Esophagus muscularis mucosa (tissue), 4 donors: ENCODE measurements at regions not wholly inside any gene's neighbourhood (a gene's known extent, or its start where the extent isn't known, plus 50 kb on each side); places are given as distances from the start of the nearest gene placed in this dataset.

Experiments
- DNase-seq: peaks from one replicate; pipeline ENCODE4 v3.0.0-alpha.2; 2017; ENCODE audit errors: extremely low spot score
- H3K27ac ChIP-seq, 4 donors: fragments of 200-600 bp; sonication (generic); replicated peaks in 1 of 4; 1 replicate in 3 of 4; 2 replicates in 1 of 4; pipeline ENCODE4 v1.5.1; 2016 to 2019; ENCODE audit warnings: mild to moderate bottlenecking in 1 of 4
- H3K27me3 ChIP-seq, 4 donors: fragments of 200-600 bp; sonication (generic); one replicate each; pipeline versions ENCODE4 v1.5.1 to v1.6.0; 2016 to 2019
- H3K36me3 ChIP-seq, 4 donors: fragments of 200-600 bp; sonication (generic); one replicate each; pipeline ENCODE4 v1.5.1; 2016 to 2019
- H3K4me1 ChIP-seq, 4 donors: fragments of 200-600 bp; sonication (generic); one replicate each; pipeline ENCODE4 v1.5.1; 2016 to 2019
- H3K4me3 ChIP-seq, 4 donors: fragments of 200-600 bp; sonication (generic); 1 replicate in 2 of 4; 2 replicates in 2 of 4; pipeline ENCODE4 v1.5.1; 2016 to 2019; ENCODE audit warnings: mild to moderate bottlenecking in 4 of 4, moderate library complexity in 1 of 4
- H3K9me3 ChIP-seq, 4 donors: fragments of 200-600 bp; sonication (generic); 1 replicate in 3 of 4; 2 replicates in 1 of 4; pipeline ENCODE4 v1.5.1; 2016 to 2019
- CTCF ChIP-seq, 3 experiments: fragments of 200-600 bp in 2 of 3; fragments of 450-650 bp in 1 of 3; sonication (generic) in 2 of 3; IDR thresholded peaks; one replicate each; pipeline ENCODE4 v1.5.1; 2017 to 2019; ENCODE audit warnings: antibody characterized with exemption in 3 of 3, mild to moderate bottlenecking in 2 of 3, moderate library complexity in 1 of 3
- EP300 ChIP-seq: sonication (generic); formaldehyde crosslinking; IDR thresholded peaks from one replicate; pipeline ENCODE4 v1.6.1; 2017; ENCODE audit warnings: antibody characterized with exemption
- POLR2A ChIP-seq: fragments of 450-650 bp; IDR thresholded peaks from one replicate; pipeline ENCODE4 v1.6.1; 2017; ENCODE audit warnings: antibody characterized with exemption, moderate library complexity, mild to moderate bottlenecking, low read depth
- POLR2AphosphoS5 ChIP-seq, 2 donors: sonication (generic); formaldehyde crosslinking; IDR thresholded peaks; one replicate each; pipeline ENCODE4 v1.6.1; 2017; ENCODE audit warnings: antibody characterized with exemption in 2 of 2
- WGBS: methylation state at CpG from one replicate; pipeline ENCODE4 v1.1.5; 2018; 5-methylcytosine and 5-hydroxymethylcytosine counted together
- intact Hi-C: fragments of 100-400 bp; cut with DNase I; formaldehyde crosslinking; loops from one replicate; pipeline ENCODE4 v1.15.1; 2023

- Histone ChIP-seq H3K4me1 (peaks cover 9 to 60% (median 54%) of the 10 kb centered on the region in 4 donors), H3K4me3 (no peak overlapping the region), H3K9me3 (no peaks in the 10 kb centered on the region), H3K27ac (peak overlapping the region in 1 of 4 donors; percentile 23), H3K36me3 (no peaks in the 10 kb centered on the region), H3K27me3 (no peaks in the 10 kb centered on the region)
- no peak for TF ChIP-seq POLR2A
- no peak for TF ChIP-seq CTCF (IDR thresholded peaks at IDR 0.05)
- TF ChIP-seq EP300: no peak
- TF ChIP-seq POLR2AphosphoS5 (IDR thresholded peaks at IDR 0.05): no peak
- intact Hi-C loops: no loop called here
- DNase-seq: no peak
- WGBS: 65% methylated on average over 3 of the region's 3 CpGs
Observed at GRCh38 chr1:222923506-222923905, 108.7 kb downstream of the DISP1 start.

- Histone ChIP-seq H3K4me3 (no peak overlapping the region), H3K4me1 (peaks cover 9 to 59% (median 55%) of the 10 kb centered on the region in 4 donors), H3K27ac (peak overlapping the region in 2 of 4 donors; percentile 12 to 23), H3K36me3 (no peaks in the 10 kb centered on the region), H3K9me3 (no peaks in the 10 kb centered on the region), H3K27me3 (no peaks in the 10 kb centered on the region)
- intact Hi-C loops: no loop called here
- TF ChIP-seq EP300: no peak
- no peak for TF ChIP-seq CTCF (IDR thresholded peaks at IDR 0.05)
- TF ChIP-seq POLR2A: no peak
- TF ChIP-seq POLR2AphosphoS5 (IDR thresholded peaks at IDR 0.05): no peak
- DNase-seq: no peak
Observed at GRCh38 chr1:222924136-222924706, 109.4 kb downstream of the DISP1 start.

GRCh38 chr1:222926566-222926965 is 111.7 kb downstream of the DISP1 start:
- no peak for DNase-seq
- no peaks in the 10 kb centered on the region for H3K27me3 ChIP-seq
- WGBS: 75% methylated on average over 6 of the region's 6 CpGs
- H3K27ac ChIP-seq: no peak overlapping the region
- H3K4me1 ChIP-seq: peaks cover 9 to 72% (median 60%) of the 10 kb centered on the region in 4 donors
- H3K36me3 ChIP-seq: no peaks in the 10 kb centered on the region
- intact Hi-C loops: no loop called here
- no peaks in the 10 kb centered on the region for H3K9me3 ChIP-seq
- no peak overlapping the region for H3K4me3 ChIP-seq
- TF ChIP-seq EP300: no peak
- no peak for TF ChIP-seq CTCF (IDR thresholded peaks at IDR 0.05)
- TF ChIP-seq POLR2A: no peak
- no peak for TF ChIP-seq POLR2AphosphoS5 (IDR thresholded peaks at IDR 0.05)

GRCh38 chr1:222927031-222927430 is 112.2 kb downstream of the DISP1 start:
- intact Hi-C loops: no loop called here
- H3K27ac ChIP-seq: no peak overlapping the region

More at GRCh38 chr1:222927031-222927430, 112.2 kb downstream of the DISP1 start:
- TF ChIP-seq POLR2AphosphoS5 (IDR thresholded peaks at IDR 0.05) (no peak), CTCF (IDR thresholded peaks at IDR 0.05) (no peak), POLR2A (no peak), EP300 (no peak)
- DNase-seq: no peak
- no peak overlapping the region for H3K4me3 ChIP-seq
- no peaks in the 10 kb centered on the region for H3K36me3 ChIP-seq
- 94% methylated on average over 4 of the region's 4 CpGs for WGBS
- H3K9me3 ChIP-seq: no peaks in the 10 kb centered on the region
- H3K27me3 ChIP-seq: no peaks in the 10 kb centered on the region
- H3K4me1 ChIP-seq: peaks cover 12 to 74% (median 63%) of the 10 kb centered on the region in 4 donors
